Mammary epithelial cell (primary cell): ENCODE measurements at regions not wholly inside any gene's neighbourhood (a gene's known extent, or its start where the extent isn't known, plus 50 kb on each side); places are given as distances from the start of the nearest gene placed in this dataset.

Source experiments
- CTCF ChIP-seq, 2 donors: IDR thresholded peaks in 1 of 2; conservative IDR thresholded peaks in 1 of 2; 2 replicates each; pipeline ENCODE4 v1.5.1; 2011 to 2012; ENCODE audit warnings: inconsistent platforms in 2 of 2, low read length in 2 of 2, mild to moderate bottlenecking in 2 of 2, control low read depth in 1 of 2, low read depth in 1 of 2; ENCODE audit not compliant: insufficient read depth in 1 of 2; ENCODE audit errors: extremely low read depth in 1 of 2
- EZH2 ChIP-seq: IDR thresholded peaks from 2 replicates; pipeline ENCODE4 v1.6.1; 2012; ENCODE audit warnings: low read length, inconsistent platforms, borderline replicate concordance

GRCh38 chr2:47265158-47265557, 88.8 kb upstream of the CALM2 start:
- TF ChIP-seq EZH2 (no peak), CTCF (conservative IDR thresholded peaks at IDR 0.05 in 1 of 2, IDR thresholded peaks at IDR 0.05 in 1 of 2; ENCODE audit: extremely low read depth in 1 of 2, insufficient read depth in 1 of 2, low read depth in 1 of 2, low read length in 2 of 2) (no peak)
